Hepatic stellate cell (primary cell): ENCODE measurements at regions not wholly inside any gene's neighbourhood (a gene's known extent, or its start where the extent isn't known, plus 50 kb on each side); places are given as distances from the start of the nearest gene placed in this dataset.
A peak's percentile ranks its signal among the peaks of the same experiment; 100 is the strongest.

Experiments
- DNase-seq: peaks from one replicate; pipeline ENCODE4 v3.0.0; 2011; ENCODE audit warnings: low spot score

DNA sequence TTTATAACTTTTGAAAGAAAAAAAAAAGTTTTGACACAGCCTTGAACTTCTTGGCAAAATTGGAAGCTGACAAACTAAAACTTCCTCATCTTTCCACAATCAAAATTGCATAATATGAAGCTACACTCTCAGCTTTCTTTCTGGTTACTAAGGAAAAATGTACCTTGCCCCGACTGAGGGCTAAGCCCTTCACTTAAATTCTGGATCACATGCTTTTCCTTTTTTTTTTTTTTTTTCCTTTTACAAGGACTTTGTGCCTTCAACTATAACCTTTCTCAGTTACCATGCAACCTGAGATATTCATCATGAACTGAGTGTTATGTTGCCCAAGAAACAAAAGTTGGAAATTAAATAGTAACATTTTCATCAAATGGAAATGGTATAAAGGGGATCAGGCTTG is 188.5 kb upstream of the CARD18 start:
- no peak for DNase-seq

DNA sequence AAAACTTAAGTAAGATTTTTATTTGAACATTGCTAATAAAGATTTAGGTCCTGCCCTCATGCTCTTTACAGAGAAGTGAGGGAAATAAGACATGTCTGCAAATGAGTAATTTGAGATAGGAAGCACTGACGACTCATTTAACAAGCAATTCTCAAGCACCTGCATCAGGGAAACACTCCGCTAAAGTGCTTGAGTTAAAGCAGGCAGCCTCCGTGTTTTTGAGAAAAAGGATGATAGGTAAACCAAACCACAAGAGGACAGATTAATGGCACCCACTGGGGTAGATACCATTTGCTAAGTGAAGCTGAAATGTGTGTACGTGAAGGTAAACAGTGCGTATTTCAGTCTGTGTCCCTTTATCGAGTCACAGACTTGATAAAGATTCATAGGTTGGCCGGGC is 184.6 kb upstream of the CARD18 start:
- no peak for DNase-seq

DNA sequence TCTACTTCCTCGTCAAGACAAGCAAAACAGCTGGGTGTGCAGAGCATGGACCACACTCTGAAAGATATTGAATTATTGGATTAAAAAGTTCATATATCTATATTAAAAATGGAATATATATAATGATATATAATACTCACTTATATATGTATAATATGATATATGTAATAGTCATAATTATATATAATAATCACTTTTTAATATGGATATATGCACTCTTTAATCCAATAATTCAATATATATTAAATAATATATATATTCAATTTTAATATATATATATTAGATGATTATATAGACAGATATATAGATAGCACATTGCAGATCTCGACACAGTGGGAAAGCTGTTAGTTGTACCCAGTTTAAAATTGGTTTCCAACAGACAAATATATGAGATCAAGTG is 182.1 kb upstream of the CARD18 start:
- DNase-seq = no peak

DNA sequence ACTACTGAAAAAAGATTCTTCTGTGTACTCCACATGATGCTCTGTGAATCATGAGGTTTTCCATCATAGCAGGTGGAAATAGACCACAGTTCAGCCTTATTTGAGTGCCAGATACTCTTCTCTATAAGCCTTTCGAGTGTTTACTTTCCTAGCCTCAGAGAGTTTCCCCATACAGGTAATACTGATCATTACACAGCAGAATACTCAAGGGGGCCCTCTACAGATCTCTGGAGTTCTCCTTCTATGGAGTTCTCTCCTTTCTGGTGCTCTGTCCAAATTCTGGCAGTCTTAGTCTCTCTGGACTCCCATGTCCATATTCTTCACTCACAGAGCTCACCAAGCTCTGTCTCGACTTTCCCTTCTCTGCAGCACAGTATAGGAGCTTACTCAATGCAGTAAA is 175.7 kb upstream of the CARD18 start:
- DNase-seq = no peak

DNA sequence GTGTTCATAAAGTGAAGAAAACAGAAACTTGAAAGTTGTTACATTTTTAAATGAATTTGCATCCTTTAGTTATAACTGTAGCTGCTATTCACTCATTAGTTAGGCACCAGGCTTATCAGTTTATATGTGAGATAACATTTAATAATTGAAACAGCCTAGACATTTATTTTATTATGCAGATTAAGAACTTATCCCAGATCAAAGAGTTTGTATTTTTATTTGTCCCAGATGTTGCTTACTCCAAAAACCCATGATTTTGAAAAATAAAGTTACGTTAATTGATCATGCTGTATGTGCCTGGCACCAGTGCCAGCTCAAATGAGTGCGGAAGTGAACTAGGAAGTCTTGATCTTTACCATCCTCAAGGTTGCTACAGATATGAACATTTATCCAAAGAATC is 172.7 kb upstream of the CARD18 start:
- no peak for DNase-seq

DNA sequence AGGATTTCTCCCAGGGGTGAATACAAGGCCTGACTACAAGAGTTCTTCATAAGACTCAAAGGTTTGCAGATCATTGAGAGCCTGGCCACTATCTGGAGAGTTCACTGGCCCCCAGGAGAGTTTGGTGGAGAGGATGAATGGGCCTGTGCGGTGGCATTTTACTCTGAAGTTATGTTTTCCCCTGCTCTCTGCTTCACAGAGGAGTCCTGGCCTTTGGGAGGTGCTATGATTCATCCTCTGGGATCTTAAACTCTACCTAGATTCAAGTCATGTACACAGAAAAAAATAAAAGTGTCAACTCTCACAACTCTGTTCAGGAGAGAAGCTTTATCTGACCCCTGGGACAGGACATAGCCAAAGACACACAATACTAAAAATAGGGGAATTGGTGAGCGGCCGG is 159.1 kb upstream of the CARD18 start:
- no peak for DNase-seq

DNA sequence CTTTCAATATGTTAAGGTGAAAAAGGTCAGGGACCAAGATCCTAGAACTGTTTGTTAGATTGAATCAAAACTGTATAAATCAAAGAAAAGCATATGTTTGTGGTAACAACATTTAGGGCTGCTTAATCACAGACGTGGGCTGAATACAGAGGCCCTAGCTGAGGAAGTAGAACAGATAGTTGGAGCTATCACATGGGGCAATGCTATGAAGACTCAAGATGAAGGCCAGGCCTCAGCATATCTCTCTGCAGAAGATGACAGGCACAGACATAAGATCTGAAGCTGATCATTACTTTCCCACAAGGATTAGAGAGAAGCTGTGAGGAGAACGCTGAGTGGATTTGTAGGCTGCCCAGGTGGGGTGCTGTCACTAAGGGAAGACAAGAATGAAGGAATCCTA is 158.6 kb upstream of the CARD18 start:
- DNase-seq = no peak

DNA sequence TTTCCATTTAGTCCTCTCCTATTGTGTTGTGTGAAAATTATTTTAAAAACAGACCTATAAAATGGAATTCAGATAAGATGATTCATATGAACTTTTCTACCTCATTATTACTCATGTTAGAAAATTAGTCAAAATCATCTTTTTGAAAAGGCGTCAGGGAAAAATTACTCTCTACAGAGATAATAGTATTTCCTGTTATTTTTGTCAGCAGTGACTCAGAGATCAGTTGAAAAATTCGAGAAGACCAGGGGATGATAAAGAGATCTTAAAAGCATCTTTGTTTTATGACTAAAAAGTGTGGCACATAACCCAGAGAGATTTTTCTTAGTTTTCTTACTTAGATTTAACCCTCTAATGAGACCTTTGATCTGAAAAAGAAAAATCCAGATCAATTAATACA is 157.9 kb upstream of the CARD18 start:
- peak; percentile 25 for DNase-seq

DNA sequence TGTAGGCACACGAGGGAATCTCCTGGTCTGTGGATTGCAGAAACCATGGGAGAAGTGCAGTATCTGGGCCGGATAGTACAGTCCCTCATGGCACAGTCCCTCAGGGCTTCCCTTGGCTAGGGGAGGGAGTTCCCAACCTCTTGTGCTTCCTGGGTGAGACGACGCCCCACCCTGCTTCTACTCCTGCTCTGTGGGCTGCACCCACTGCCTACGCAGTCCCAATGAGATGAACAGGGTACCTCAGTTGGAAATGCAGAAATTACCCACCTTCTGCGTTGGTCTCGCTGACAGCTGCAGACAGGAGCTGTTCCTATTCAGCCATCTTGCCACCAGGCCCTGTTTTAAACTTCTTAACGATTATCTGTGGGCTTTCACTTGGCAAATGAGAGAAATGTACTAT is 157.2 kb upstream of the CARD18 start:
- no peak for DNase-seq

DNA sequence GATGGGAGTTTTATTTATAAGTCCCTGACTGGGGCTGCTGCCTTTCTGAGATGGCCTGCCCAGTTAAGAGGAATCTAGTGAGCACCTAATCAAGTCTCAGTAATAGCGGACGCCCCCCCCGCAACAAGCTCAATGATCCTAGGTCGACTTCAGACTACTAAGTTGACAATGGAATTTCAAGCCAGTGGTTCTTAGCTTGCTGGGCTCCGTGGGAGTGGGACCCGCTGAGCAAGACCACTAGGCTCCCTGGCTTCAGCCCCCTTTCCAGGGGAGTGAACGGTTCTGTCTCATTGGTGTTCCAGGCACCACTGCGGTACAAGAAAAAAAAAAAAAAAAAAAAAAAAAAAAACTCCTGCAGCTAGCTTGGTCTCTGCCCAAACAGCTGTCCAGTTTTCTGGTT is 156.8 kb upstream of the CARD18 start:
- DNase-seq = no peak

DNA sequence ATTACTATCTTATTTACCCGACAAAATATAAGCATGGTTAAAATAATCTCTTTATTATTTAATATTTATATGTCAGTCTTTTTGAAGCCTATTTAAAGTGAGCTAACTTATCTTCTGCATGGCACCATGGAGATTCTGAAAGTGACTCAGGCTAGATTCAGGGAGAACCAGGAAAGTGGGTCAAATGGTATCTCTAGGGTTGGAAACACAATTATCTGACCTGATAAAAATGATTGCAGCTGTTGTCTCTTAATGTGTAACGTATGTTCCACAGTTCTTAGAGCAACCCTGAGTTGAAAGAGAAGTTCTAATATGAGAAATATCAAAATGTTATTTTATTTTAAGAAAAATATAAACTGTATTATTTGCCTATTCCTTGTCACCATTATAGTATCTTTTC is 143.1 kb upstream of the CARD18 start:
- no peak for DNase-seq

DNA sequence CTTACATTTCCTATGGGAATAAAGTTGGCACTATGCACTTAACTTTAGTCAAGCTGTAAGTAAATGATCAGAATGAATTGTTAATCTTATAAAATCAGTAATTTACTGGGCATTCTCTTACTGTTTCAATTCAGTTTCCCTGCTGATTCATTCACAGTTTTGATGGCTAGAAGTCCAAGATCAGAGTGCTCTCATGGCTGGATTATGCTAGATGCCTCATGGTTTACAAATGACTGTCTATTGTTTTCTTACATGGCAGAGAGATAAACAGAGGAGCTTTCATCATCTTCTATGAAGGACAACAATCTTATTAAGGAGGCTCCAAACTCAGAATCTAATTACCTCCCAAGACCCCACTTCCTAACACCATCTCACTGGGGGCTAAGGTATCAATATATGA is 135.1 kb upstream of the CARD18 start:
- DNase-seq = no peak

DNA sequence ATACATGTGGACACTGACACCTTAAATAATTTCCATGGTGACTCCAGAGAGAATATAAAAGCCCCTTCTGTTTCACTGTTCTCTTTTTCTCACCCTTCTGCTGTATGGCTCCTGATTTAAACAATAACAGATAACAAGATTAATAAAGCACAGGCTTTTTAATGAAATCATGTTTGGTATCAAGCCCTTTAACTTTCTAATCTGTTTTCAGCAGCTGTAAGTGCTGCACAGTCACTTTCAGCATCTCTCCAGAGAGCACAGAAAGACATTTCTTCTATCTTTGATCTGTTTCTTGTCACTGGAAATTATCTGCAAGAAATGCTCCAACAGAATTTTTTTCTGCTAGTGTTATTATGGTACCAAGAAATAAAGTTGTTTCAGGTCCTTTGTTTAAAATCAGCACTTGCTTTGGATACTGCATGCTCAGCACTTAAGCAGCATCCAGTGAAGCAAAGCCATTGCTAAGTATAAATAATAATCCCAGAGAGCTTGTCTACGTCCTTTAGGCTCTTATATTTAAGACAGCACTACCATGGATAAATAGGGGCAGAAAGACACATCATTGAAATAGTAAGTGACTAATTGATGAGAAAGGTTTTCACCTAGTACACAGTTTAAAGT is 134.2 kb upstream of the CARD18 start:
- no peak for DNase-seq

DNA sequence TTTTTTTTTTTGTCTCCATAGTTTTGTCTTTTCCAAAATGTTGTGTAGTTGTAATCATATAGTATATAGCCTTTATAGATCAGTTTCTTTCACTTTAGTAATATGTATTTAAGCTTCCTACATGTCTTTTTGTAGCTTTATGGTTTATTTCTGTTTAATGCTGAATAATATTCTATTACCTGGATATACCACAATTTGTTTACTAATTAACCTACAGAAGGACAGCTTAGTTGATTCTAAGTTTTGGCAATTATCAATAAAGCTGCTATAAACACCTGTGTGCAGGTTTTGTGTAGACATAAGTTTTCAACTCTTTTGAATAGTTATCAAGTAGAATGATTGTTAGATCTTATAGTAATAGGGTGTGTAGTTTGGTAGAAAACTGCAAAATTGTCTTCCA is 130.3 kb upstream of the CARD18 start:
- no peak for DNase-seq

DNA sequence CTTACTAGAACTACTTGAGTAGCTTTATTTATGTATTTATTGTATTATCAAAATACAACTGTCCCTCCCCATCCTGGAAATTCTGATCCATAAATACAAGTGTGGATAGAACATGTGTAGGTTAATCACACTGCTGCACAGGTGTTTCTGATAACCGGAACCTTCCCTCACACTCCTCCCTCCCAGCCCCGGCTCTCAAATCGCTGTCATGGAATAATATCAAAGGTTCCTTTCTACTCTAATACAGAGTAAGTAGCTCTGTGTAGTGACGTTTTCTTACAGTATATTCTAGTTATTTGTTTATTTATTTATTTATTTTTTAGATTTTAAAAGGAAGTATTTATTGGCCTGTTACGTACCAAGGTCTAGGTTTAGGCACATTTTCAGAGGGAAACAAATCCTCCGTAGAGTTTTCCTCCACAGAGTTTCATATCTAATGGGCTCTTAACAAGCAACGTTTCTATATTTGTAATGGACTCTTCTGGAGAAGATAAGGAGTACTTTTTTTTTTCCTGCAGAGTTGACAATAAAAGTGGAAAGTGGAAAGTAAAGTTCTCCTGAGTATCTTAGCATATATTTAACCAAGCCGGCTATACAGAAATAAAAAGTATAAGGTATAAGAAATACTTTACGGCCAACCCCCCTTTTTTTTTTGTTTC is 129.0 kb upstream of the CARD18 start:
- no peak for DNase-seq

DNA sequence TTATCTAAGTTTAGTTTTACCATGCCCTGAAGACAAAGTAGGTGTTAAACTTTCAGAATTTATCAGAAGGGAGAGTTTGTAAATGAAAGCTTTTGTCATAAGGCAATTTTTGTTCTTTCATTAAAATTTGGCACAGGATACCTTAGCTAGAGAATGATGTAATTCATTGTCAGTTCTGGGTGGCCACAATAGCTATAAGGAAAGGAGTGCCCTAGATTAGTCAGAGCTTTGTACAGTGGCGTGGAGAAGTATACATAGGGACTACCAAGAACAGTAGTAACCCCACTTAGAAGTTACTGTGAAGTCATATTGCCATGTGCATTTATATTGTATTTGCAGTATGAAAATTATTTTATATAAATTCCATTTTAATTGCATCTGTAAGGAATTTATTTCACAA is 126.3 kb upstream of the CARD18 start:
- no peak for DNase-seq

DNA sequence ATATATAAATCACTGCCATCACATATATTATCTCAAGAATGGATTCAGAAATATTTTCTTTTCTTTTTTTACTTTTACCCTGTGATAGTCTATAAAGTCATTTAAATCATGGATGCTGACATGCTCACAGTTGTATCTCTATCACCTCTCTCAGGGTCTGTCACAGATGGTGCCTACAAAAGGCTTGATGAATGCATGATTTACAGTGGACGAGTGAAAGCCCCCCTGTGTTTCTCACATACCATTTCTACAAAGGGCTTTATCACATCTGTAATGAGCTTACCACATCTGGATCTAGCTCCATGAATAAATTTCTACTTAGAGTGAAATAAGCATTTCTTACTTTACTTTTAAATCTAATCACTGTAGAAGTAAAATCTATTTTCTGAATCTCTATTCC is 121.4 kb upstream of the CARD18 start:
- DNase-seq = no peak

DNA sequence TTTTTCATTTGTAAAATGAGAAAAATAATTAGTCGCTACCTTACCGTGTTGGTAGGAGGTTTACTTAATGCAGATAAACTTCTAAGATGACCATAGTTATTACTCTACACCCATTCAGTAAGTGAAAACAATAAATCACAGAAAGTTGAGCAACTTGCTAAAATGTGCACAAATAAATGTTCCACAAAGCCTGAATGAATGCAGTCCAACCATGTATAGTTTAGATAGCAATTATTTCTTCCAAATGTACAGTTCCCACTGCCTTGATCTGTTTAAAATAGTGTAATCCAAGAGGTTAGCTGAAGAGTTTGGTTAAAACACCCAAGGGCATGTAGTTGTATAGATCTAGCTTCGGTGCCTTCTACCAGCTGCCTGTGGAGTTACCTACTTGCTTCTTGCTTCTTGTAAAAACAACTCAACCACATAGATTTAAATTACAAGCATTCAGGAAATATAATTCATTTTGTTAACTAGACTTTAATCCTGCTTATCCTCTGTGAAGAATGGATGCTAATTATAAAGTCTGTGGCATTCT is 106.3 kb upstream of the CARD18 start:
- no peak for DNase-seq

DNA sequence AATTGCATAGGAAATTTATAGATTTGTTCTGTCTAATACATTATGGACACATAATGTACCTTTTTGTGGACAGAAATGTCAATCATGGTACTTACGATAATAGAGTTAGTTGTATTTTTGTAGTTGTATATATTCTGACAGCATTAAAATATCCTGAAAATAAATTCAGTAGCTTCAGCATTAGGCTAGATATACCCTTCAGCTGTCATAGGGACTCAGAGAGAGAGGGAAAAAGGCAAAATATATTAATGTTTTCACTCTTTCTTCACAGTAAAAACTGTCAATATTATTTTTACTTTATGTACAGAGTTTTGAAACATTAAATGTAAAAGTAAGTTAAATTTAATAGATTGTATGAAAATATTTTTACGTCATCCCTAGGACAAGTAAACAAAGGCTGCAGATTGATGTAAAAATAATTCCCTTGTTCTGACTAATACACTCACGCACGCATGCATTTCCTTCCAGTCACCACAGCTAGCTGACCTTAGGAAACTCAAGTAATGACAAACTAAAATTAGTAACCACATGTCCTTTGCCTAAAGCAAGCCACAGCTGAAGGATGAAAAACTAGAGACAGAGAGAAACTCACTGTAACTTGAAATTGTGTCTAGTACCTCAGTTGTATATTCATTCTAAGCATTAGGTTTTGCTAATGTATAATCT is 104.7 kb upstream of the CARD18 start:
- DNase-seq = peak; percentile 63

DNA sequence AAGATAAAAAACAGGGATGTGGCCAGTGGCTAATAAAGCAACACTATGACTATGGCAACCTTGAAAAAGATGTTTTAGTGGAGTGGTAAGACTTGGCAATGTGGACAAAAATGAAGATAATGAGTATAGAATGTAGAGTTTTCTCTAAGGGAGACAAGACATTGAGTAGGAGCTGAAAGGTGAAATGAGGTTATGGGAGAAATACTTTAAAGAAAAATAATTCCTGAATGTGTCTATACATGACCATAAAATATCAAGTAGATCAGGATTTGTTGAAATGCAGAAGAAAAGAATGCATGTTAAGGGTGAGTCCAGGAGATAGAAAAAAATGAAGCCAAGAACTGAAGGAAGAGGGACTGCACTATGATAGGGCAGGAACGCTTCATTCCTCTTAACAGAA is 101.6 kb upstream of the CARD18 start:
- DNase-seq = no peak

DNA sequence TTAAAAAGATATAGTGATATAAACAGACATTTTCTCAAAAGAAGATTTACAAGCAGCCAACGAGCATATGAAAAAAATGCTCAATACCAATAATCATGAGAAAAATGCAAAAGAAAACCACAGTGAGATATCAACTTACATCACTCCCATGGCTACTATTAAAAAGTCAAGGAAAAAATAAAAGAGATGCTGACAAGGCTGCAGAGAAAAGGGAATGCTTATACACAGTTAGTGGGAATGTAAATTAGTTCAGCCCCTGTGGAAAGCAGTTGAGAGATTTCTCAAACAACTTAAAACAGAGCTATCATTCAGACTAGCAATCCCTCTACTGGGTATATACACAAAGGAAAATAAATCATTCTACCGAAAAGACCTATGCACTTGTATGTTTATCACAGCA is 97.1 kb upstream of the CARD18 start:
- no peak for DNase-seq

DNA sequence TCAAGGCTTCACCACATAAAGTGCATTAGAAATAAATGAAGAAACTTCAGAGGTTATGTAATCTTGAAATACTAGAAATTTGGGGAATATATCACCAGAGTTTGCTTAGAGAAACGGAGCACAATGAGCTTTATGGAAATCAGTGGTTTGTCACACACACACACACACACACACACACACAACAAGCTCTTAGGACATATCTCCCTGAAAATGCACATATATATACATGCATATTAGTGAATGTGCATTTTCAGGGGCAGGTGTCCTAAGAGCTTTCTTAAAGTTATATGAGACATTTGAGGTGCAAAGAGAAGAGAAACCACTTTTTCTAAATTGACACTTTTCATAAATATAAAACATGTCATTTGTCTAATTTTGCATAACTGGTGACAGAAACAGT is 93.7 kb upstream of the CARD18 start:
- no peak for DNase-seq

DNA sequence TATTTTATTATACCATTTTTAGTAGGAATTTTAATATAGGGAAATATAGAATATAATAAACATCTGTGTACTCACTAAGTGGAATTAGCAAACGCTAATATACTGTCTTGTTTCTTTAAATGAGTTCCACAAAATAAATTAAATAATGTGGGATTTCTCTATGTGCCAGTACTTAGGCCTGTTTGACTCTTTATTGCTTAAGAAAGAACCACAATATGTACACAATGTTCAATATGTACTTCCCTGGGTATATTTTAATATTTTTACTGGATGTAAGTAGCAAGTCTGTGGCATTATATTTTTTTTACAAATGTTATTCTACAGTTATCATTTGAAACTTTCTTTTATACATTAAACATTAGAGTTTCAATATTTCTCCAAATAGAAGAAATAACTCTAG is 92.5 kb upstream of the CARD18 start:
- no peak for DNase-seq

DNA sequence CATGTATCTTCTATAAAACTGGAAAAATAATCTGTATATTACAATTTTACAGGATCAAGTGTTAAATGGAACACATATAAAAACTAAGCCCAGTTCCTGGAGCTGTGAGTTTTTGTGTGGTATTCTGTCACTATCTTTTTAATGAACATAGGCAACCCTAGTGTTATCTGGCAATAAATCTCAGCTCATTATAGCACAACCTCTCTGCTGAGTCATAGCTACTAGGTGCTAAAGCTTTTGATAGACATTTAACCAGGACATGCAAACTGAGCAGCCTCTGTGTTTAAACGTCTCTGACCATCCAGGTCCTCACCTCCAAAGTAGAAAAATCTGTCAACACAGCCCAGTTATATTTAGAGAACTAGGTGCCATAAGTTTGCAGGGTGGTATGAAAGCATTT is 91.0 kb upstream of the CARD18 start:
- no peak for DNase-seq
